Endothelial cell of umbilical vein (primary cell): ENCODE measurements at regions not wholly inside any gene's neighbourhood (a gene's known extent, or its start where the extent isn't known, plus 50 kb on each side); places are given as distances from the start of the nearest gene placed in this dataset.

Experiments
- BruUV-seq: library from RNA; stranded (reverse); fragments of 400-500 nt; replicated peaks from 2 replicates; lab custom pipeline; 2021; lab: Mats Ljungman, UMichigan
- CTCF ChIA-PET: fragments of 300-600, 350-600 bp; sonication (Branson Sonifier 250); formaldehyde crosslinking; loops from one replicate; lab custom pipeline; 2021; ENCODE audit warnings: antibody characterized with exemption, inconsistent platforms; lab: Charles Lee
- POLR2A ChIA-PET: fragments of 300-600, 350-600 bp; sonication (Branson Sonifier 250); formaldehyde crosslinking; loops from one replicate; lab custom pipeline; 2021; ENCODE audit warnings: antibody characterized with exemption, inconsistent platforms; lab: Charles Lee
- DNase-seq: peaks from one replicate; pipeline ENCODE4 v3.0.0-alpha.2; 2011; ENCODE audit warnings: low read depth, low spot score
- FAIRE-seq: peaks from 2 replicates; lab custom pipeline; 2011; peaks lifted over from hg19 to GRCh38; lab: Jason Lieb, UNC
- H2AFZ ChIP-seq: 2 replicates; pipeline ENCODE4 v1.6.0; 2012; ENCODE audit warnings: low read depth, low read length, control low read depth, inconsistent platforms
- H3K27ac ChIP-seq: 2 replicates; pipeline ENCODE4 v1.5.1; 2011; ENCODE audit warnings: low read depth, mild to moderate bottlenecking, control low read depth, low read length, moderate library complexity; ENCODE audit not compliant: insufficient read depth
- H3K27me3 ChIP-seq, 2 experiments: 2 replicates each; pipeline versions ENCODE4 v1.6.0 to v1.6.1; 2011; ENCODE audit warnings: low read length in 2 of 2, mixed read lengths in 1 of 2; ENCODE audit not compliant: control insufficient read depth in 2 of 2, insufficient read depth in 2 of 2
- H3K36me3 ChIP-seq, 2 experiments: 2 replicates in 1 of 2; 3 replicates in 1 of 2; pipeline ENCODE4 v1.5.1; 2011; ENCODE audit warnings: low read length in 2 of 2, mild to moderate bottlenecking in 1 of 2, moderate library complexity in 1 of 2; ENCODE audit not compliant: control insufficient read depth in 2 of 2, insufficient read depth in 2 of 2; ENCODE audit errors: extremely low read depth in 1 of 2
- H3K4me1 ChIP-seq: 3 replicates; pipeline ENCODE4 v1.5.1; 2011; ENCODE audit warnings: mild to moderate bottlenecking, low read length; ENCODE audit not compliant: control insufficient read depth, insufficient read depth; ENCODE audit errors: extremely low read depth
- H3K4me2 ChIP-seq: 2 replicates; pipeline ENCODE4 v1.6.1; 2011; ENCODE audit warnings: low read length, control low read depth, mixed read lengths; ENCODE audit not compliant: insufficient read depth
- H3K4me3 ChIP-seq, 3 experiments: fragments of 200-600 bp in 1 of 3; sonication (generic), shearing (Covaris generic) in 1 of 3; replicated peaks in 1 of 3; 2 replicates each; pipeline ENCODE4 v1.5.1; 2011 to 2016; ENCODE audit warnings: control low read depth in 3 of 3, low read length in 3 of 3, mild to moderate bottlenecking in 2 of 3, inconsistent platforms in 1 of 3, low read depth in 1 of 3, moderate library complexity in 1 of 3; ENCODE audit not compliant: insufficient read depth in 1 of 3
- H3K79me2 ChIP-seq: 2 replicates; pipeline ENCODE4 v1.6.0; 2012; ENCODE audit warnings: low read length, inconsistent platforms; ENCODE audit not compliant: control insufficient read depth, insufficient read depth
- H3K9ac ChIP-seq: replicated peaks from 2 replicates; pipeline ENCODE3; 2011; ENCODE audit warnings: low read length, control low read depth; ENCODE audit not compliant: insufficient read depth; ENCODE audit errors: extremely low read depth
- H3K9me1 ChIP-seq: replicated peaks from 3 replicates; pipeline ENCODE4 v1.6.0; 2011; ENCODE audit warnings: mild to moderate bottlenecking, low read length; ENCODE audit not compliant: control insufficient read depth, insufficient read depth; ENCODE audit errors: extremely low read depth
- H3K9me3 ChIP-seq: replicated peaks from 2 replicates; pipeline ENCODE4 v1.5.1; 2012; ENCODE audit warnings: low read length, inconsistent platforms; ENCODE audit not compliant: control insufficient read depth, insufficient read depth
- H4K20me1 ChIP-seq: replicated peaks from 2 replicates; pipeline ENCODE3; 2011; ENCODE audit warnings: mild to moderate bottlenecking, low read length; ENCODE audit not compliant: control insufficient read depth, insufficient read depth; ENCODE audit errors: extremely low read depth
- EZH2 ChIP-seq: IDR thresholded peaks from 2 replicates; pipeline ENCODE4 v1.6.1; 2012; ENCODE audit warnings: borderline replicate concordance, low read depth, mild to moderate bottlenecking, moderate library complexity, low read length, inconsistent platforms; ENCODE audit not compliant: severe bottlenecking
- FOS ChIP-seq: IDR thresholded peaks from 2 replicates; pipeline ENCODE4 v1.6.1; 2011; ENCODE audit warnings: mild to moderate bottlenecking, low read length, moderate library complexity, borderline replicate concordance; ENCODE audit not compliant: insufficient read depth
- GATA2 ChIP-seq: IDR thresholded peaks from 2 replicates; pipeline ENCODE4 v1.7.0; 2011; ENCODE audit warnings: low read depth, mild to moderate bottlenecking, moderate library complexity, mixed read lengths, low read length; ENCODE audit not compliant: insufficient read length, insufficient read depth
- JUN ChIP-seq: IDR thresholded peaks from 2 replicates; pipeline ENCODE4 v1.6.1; 2011; ENCODE audit warnings: borderline replicate concordance, low read depth; ENCODE audit not compliant: insufficient read length, insufficient read depth
- MYC ChIP-seq: IDR thresholded peaks from one replicate; pipeline ENCODE4 v1.6.1; 2011; ENCODE audit warnings: mild to moderate bottlenecking, low read depth, low read length
- POLR2A ChIP-seq: IDR thresholded peaks from 2 replicates; pipeline ENCODE4 v1.6.1; 2012; ENCODE audit warnings: low read depth, mild to moderate bottlenecking, control low read depth, low read length
- POLR2AphosphoS5 ChIP-seq: IDR thresholded peaks from 2 replicates; pipeline ENCODE4 v1.6.1; 2012; ENCODE audit warnings: low read depth, mild to moderate bottlenecking, control low read depth, low read length, moderate library complexity; ENCODE audit not compliant: insufficient read depth
- dilution Hi-C: fragments of 300-500 bp; cut with MboI; formaldehyde crosslinking; loops from one replicate; pipeline ENCODE4 v1.15.0; 2019; ENCODE audit warnings: low sequenced_read_pairs; ENCODE audit not compliant: extremely low pct_ligation_motif_present
- intact Hi-C: fragments of 100-400 bp; cut with micrococcal nuclease; formaldehyde crosslinking; loops from one replicate; pipeline ENCODE4 v1.10.0; 2022
- TF ChIP-seq, protein P1 (sequence below), 2 donors: IDR thresholded peaks; 1 replicate in 1 of 2; 2 replicates in 1 of 2; pipeline ENCODE4 v1.5.1; 2011; ENCODE audit warnings: low read length in 2 of 2, mild to moderate bottlenecking in 2 of 2, moderate library complexity in 2 of 2, control low read depth in 1 of 2, inconsistent platforms in 1 of 2, low read depth in 1 of 2; ENCODE audit not compliant: insufficient read depth in 1 of 2; ENCODE audit errors: extremely low read depth in 1 of 2
- TF ChIP-seq, protein P2 (sequence below): IDR thresholded peaks from 2 replicates; pipeline ENCODE4 v1.6.1; 2011; ENCODE audit not compliant: insufficient read depth, insufficient read length

DNA sequence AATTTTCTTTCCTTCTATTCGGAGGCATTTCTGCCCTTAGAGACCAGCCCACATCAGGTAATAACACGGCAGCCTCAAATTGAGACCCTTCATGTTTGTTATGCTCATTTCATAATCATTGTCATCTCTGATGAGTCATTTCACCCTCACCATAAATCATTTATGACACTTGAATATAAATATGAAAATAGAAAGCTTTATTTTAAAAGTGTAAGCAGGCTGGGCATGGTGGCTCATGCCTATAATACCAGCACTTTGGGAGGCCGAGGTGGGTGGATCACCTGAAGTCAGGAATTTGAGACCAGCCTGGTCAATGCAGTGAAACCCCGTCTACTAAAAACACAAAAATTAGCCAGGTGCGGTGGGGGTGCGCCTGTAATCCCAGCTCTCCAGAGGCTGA is 57.4 kb upstream of the EGFR start:
- peaks cover 2 to 8% of the 10 kb centered on the region in 2 experiments for H3K27me3 ChIP-seq
- dilution Hi-C loops (no loop called here), intact Hi-C loops (no loop called here)
- peaks cover 4% of the 10 kb centered on the region for H3K4me1 ChIP-seq
- no peaks in the 10 kb centered on the region for H3K79me2 ChIP-seq
- DNase-seq (peak; percentile 18), FAIRE-seq (peak; percentile 8)
- H3K4me3 ChIP-seq: no peak overlapping the region
- ChIA-PET POLR2A (no interaction called here), CTCF (interaction anchor here (0.8 to 1.0 kb wide), 2 partner anchors 11 to 294 kb away, joined by 3 to 4 read pairs; no protein-coding TSS in a partner anchor)
- H3K9ac ChIP-seq: no peak overlapping the region
- no peaks in the 10 kb centered on the region for H3K9me3 ChIP-seq
- no peak overlapping the region for H3K27ac ChIP-seq
- no peaks in the 10 kb centered on the region for H3K36me3 ChIP-seq
- no peak overlapping the region for H2AFZ ChIP-seq
- TF ChIP-seq MYC (no peak), GATA2 (peak; percentile 8), POLR2A (no peak), FOS (peak; percentile 20), JUN (peak; percentile 20)
- TF ChIP-seq, protein P1, sequence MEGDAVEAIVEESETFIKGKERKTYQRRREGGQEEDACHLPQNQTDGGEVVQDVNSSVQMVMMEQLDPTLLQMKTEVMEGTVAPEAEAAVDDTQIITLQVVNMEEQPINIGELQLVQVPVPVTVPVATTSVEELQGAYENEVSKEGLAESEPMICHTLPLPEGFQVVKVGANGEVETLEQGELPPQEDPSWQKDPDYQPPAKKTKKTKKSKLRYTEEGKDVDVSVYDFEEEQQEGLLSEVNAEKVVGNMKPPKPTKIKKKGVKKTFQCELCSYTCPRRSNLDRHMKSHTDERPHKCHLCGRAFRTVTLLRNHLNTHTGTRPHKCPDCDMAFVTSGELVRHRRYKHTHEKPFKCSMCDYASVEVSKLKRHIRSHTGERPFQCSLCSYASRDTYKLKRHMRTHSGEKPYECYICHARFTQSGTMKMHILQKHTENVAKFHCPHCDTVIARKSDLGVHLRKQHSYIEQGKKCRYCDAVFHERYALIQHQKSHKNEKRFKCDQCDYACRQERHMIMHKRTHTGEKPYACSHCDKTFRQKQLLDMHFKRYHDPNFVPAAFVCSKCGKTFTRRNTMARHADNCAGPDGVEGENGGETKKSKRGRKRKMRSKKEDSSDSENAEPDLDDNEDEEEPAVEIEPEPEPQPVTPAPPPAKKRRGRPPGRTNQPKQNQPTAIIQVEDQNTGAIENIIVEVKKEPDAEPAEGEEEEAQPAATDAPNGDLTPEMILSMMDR (IDR thresholded peaks at IDR 0.05; ENCODE audit: extremely low read depth in 1 of 2, insufficient read depth in 1 of 2, low read depth in 1 of 2, low read length in 2 of 2): no peak
- BruUV-seq: no TSS peak
- H4K20me1 ChIP-seq: no peaks in the 10 kb centered on the region
- H3K9me1 ChIP-seq: no peaks in the 10 kb centered on the region
- no peak overlapping the region for H3K4me2 ChIP-seq

DNA sequence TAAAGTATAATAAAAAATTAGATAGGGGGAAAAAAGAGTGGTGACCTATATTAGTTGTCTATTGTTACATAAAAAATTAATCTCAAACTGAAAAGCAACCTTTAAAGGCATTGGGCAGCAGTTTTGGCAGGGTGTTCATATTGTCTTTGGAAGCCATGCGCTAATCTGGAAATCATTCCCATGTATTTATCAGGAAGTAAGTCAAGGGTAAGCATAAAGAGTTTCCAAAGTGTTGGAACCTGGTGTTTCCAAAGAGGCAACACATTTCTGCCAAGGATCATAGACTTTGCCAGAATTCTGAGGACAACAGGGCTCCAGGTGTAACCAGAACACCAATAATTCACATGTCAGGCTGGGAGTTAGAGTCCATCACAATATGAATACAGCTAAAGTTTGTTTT is 55.7 kb upstream of the EGFR start:
- no TSS peak for BruUV-seq
- intact Hi-C loops: no loop called here

More for the DNA sequence above, 55.7 kb upstream of the EGFR start:
- no peak overlapping the region for H2AFZ ChIP-seq
- TF ChIP-seq, protein P2, sequence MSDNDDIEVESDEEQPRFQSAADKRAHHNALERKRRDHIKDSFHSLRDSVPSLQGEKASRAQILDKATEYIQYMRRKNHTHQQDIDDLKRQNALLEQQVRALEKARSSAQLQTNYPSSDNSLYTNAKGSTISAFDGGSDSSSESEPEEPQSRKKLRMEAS: no peak
- TF ChIP-seq FOS: no peak
- no peak for TF ChIP-seq EZH2
- no peak for TF ChIP-seq POLR2AphosphoS5
- no peak for TF ChIP-seq JUN
- no peak for TF ChIP-seq POLR2A
- TF ChIP-seq MYC: no peak
- TF ChIP-seq GATA2: no peak
- TF ChIP-seq, protein P1 (IDR thresholded peaks at IDR 0.05; ENCODE audit: extremely low read depth in 1 of 2, insufficient read depth in 1 of 2, low read depth in 1 of 2, low read length in 2 of 2): no peak
- H3K79me2 ChIP-seq: no peaks in the 10 kb centered on the region
- no peaks in the 10 kb centered on the region for H3K36me3 ChIP-seq
- H3K4me1 ChIP-seq: peaks cover 4% of the 10 kb centered on the region
- H3K9me1 ChIP-seq: no peaks in the 10 kb centered on the region
- FAIRE-seq: no peak
- no peaks in the 10 kb centered on the region for H4K20me1 ChIP-seq
- H3K9me3 ChIP-seq: no peaks in the 10 kb centered on the region
- DNase-seq: no peak
- no peak overlapping the region for H3K9ac ChIP-seq
- dilution Hi-C loops: no loop called here
- peaks cover 2 to 11% of the 10 kb centered on the region in 2 experiments for H3K27me3 ChIP-seq
- H3K4me3 ChIP-seq: no peak overlapping the region
- no peak overlapping the region for H3K27ac ChIP-seq
- CTCF ChIA-PET: no interaction called here
- POLR2A ChIA-PET: no interaction called here
- no peak overlapping the region for H3K4me2 ChIP-seq
